ENCODE measurements at regions not wholly inside any gene's neighbourhood (a gene's known extent, or its start where the extent isn't known, plus 50 kb on each side); places are given as distances from the start of the nearest gene placed in this dataset. TPM values are rescaled to one million over a fixed set of nuclear protein-coding genes. Genes with fewer than 3 reads are reported as not detected.
"Not testable (repeated sequence)": the region's sequence is repeated elsewhere in the genome, so short reads cannot be mapped to it uniquely, and the experiment has no call there.

DNA sequence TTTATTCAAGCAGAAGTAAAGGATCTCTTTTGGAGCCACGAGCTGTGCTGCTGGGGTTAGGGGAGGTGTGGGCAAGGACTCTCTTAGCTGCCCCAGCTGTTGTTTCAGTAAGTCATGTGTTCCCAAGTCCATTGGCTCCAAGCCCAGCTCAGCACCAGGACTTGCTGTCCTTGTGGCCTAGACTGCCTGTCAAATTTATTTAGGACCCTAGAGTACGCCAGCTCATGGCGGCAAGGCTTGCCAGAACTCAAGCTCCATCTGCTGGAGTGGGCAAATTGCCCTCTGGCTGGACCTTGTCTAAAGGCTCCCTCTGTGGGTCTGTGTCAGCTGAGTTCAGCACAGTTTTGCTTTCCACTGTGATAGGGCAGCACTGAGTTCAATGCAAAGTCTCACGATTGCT is 106.6 kb upstream of the POTEB2 start:
- H3K27me3 Mint-ChIP-seq (ENCODE audit: insufficient read depth, low read depth, poor library complexity); H3K9me2 ChIP-seq (ENCODE audit: insufficient read depth); H3K4me3 ChIP-seq; H3K9me3 Mint-ChIP-seq; H3K4me1 ChIP-seq (ENCODE audit: insufficient read depth); ATAC-seq; H3K79me2 ChIP-seq (replicated peaks; ENCODE audit: insufficient read depth); H3K27ac Mint-ChIP-seq; H4K20me1 ChIP-seq (replicated peaks; ENCODE audit: insufficient read depth); H3K4me2 ChIP-seq; H3K27ac ChIP-seq (ENCODE audit: low read depth); H3F3A ChIP-seq (replicated peaks; ENCODE audit: low read depth); H3K36me3 Mint-ChIP-seq (ENCODE audit: low read depth); DNase-seq (ENCODE audit: low spot score); H3K27me3 ChIP-seq (ENCODE audit: insufficient read depth); H3K4me3 Mint-ChIP-seq; H3K4me1 Mint-ChIP-seq; H3K36me3 ChIP-seq (ENCODE audit: insufficient read depth); H2AFZ ChIP-seq: not testable (repeated sequence)

DNA sequence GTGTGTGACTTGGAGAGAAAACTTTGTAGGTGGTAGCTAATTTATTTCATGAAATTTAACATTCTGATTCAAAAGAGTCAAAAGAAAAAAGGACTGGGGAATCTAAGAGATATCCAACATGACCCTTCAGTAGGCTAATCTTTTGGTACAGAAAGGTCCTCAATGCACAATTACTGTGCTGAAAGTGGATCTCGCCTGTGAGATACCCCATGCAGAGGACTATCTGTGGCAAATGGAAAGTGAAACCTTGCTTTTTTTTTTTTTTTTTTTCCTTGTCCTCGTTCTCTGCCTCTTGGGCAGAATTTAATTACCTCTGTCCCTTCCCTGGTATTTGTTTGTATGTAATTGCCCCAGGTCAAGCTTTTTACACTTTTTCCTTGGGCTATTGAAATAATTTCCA is 93.2 kb upstream of the POTEB2 start:
- H3K36me3 Mint-ChIP-seq (ENCODE audit: low read depth); H3K27ac Mint-ChIP-seq; H3K4me1 ChIP-seq (ENCODE audit: insufficient read depth); H3K4me3 Mint-ChIP-seq; H3K4me2 ChIP-seq; H3K27ac ChIP-seq (ENCODE audit: low read depth); H2AFZ ChIP-seq; H3K27me3 ChIP-seq (ENCODE audit: insufficient read depth); DNase-seq (ENCODE audit: low spot score); H3F3A ChIP-seq (replicated peaks; ENCODE audit: low read depth); H3K36me3 ChIP-seq (ENCODE audit: insufficient read depth); H3K4me1 Mint-ChIP-seq; H4K20me1 ChIP-seq (replicated peaks; ENCODE audit: insufficient read depth); H3K9me2 ChIP-seq (ENCODE audit: insufficient read depth); H3K4me3 ChIP-seq; ATAC-seq; H3K27me3 Mint-ChIP-seq (ENCODE audit: insufficient read depth, low read depth, poor library complexity); H3K79me2 ChIP-seq (replicated peaks; ENCODE audit: insufficient read depth); H3K9me3 Mint-ChIP-seq: not testable (repeated sequence)

DNA sequence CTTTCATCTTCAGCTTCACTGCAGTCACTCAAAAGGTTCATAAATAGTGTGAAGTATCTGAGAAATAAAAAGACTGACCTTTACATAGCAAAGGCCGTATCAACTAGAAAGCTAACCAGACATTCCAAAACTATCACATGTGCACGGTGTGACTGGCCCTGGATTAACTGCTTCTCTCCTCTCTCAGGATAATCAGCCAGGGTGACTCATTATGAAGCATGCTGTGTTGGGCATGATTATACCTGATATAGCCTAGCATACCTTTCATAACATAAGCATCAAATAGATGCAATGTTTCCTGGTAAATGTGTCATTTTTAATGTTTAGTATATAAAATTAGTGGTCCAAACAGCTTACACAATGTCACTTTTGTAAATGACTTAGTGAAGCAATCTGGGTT is 63.2 kb upstream of the POTEB2 start:
- H3K9me3 Mint-ChIP-seq; H3K27ac Mint-ChIP-seq; H3K4me2 ChIP-seq; H3K4me1 ChIP-seq (ENCODE audit: insufficient read depth); ATAC-seq; H3K36me3 Mint-ChIP-seq (ENCODE audit: low read depth); H4K20me1 ChIP-seq (replicated peaks; ENCODE audit: insufficient read depth); H2AFZ ChIP-seq; H3K9me2 ChIP-seq (ENCODE audit: insufficient read depth); H3K4me3 ChIP-seq; H3K4me1 Mint-ChIP-seq; H3K36me3 ChIP-seq (ENCODE audit: insufficient read depth); DNase-seq (ENCODE audit: low spot score); H3K27ac ChIP-seq (ENCODE audit: low read depth); H3K79me2 ChIP-seq (replicated peaks; ENCODE audit: insufficient read depth); H3K4me3 Mint-ChIP-seq; H3K27me3 Mint-ChIP-seq (ENCODE audit: insufficient read depth, low read depth, poor library complexity); H3F3A ChIP-seq (replicated peaks; ENCODE audit: low read depth); H3K27me3 ChIP-seq (ENCODE audit: insufficient read depth): not testable (repeated sequence)

Small RNAs in the stretch of these regions (microRNA-seq; reads per million reads assigned to microRNA genes)
- not detected for gene MIR5701-1

Small RNAs in the stretch of these regions (small RNA-seq; reads per million reads assigned to genes)
- gene IGHD1OR15-1B (ENCODE audit: low replicate concordance): not detected
- not detected for gene IGHD2OR15-2B (ENCODE audit: low replicate concordance)
- not detected for gene IGHD3OR15-3B (ENCODE audit: low replicate concordance)
- gene IGHD4OR15-4B (ENCODE audit: low replicate concordance): not detected
- not detected for gene IGHD5OR15-5B (ENCODE audit: low replicate concordance)
- not detected for gene MIR5701-1 (ENCODE audit: low replicate concordance)
- not detected for gene RN7SL400P (ENCODE audit: low replicate concordance)

Data from GM23338 (cell line).